ENCODE measurements at regions not wholly inside any gene's neighbourhood (a gene's known extent, or its start where the extent isn't known, plus 50 kb on each side); places are given as distances from the start of the nearest gene placed in this dataset.

GRCh38 chr11:115017529-115017928, 339.2 kb downstream of the NXPE2 start:
- TF ChIP-seq CTCF (IDR thresholded peaks at IDR 0.05) (no peak), POLR2A (IDR thresholded peaks at IDR 0.05) (no peak), POLR2AphosphoS5 (IDR thresholded peaks at IDR 0.05) (no peak)

All from breast epithelium (tissue), 3 donors.